HG03108 (cell line): ENCODE measurements at regions not wholly inside any gene's neighbourhood (a gene's known extent, or its start where the extent isn't known, plus 50 kb on each side); places are given as distances from the start of the nearest gene placed in this dataset.
A peak's percentile ranks its signal among the peaks of the same experiment; 100 is the strongest.

Experiments
- ATAC-seq: cut with Tn5 transposase; IDR thresholded peaks from one replicate; pipeline ENCODE4 v1.9.1; 2021; ENCODE audit warnings: moderate library complexity; ENCODE audit not compliant: unreplicated experiment

- peak; percentile 84 for ATAC-seq
Observed at GRCh38 chr9:3732077-3733038, 206.6 kb upstream of the RFX3 start.

- peak; percentile 28 for ATAC-seq
Observed at GRCh38 chr9:3730511-3730922, 204.7 kb upstream of the RFX3 start.

GRCh38 chr9:3721096-3721495 is 195.3 kb upstream of the RFX3 start:
- ATAC-seq: no peak

- no peak for ATAC-seq
Observed at GRCh38 chr9:3719286-3719685, 193.5 kb upstream of the RFX3 start.

- ATAC-seq: no peak
Observed at GRCh38 chr9:3716415-3716814, 190.6 kb upstream of the RFX3 start.

GRCh38 chr9:3708751-3709150 is 182.9 kb upstream of the RFX3 start:
- ATAC-seq: no peak

- ATAC-seq: no peak
Observed at GRCh38 chr9:3704890-3705289, 179.1 kb upstream of the RFX3 start.

- ATAC-seq: no peak
Observed at GRCh38 chr9:3700772-3701171, 175.0 kb upstream of the RFX3 start.

GRCh38 chr9:3699883-3700282 is 174.1 kb upstream of the RFX3 start:
- ATAC-seq: no peak

- ATAC-seq: no peak
Observed at GRCh38 chr9:3698531-3698930, 172.7 kb upstream of the RFX3 start.

- ATAC-seq: no peak
Observed at GRCh38 chr9:3698076-3698475, 172.3 kb upstream of the RFX3 start.

- ATAC-seq: no peak
Observed at GRCh38 chr9:3696368-3696767, 170.6 kb upstream of the RFX3 start.

GRCh38 chr9:3692606-3693005 is 166.8 kb upstream of the RFX3 start:
- no peak for ATAC-seq

- ATAC-seq: no peak
Observed at GRCh38 chr9:3689555-3689954, 163.8 kb upstream of the RFX3 start.

GRCh38 chr9:3687145-3687544 is 161.3 kb upstream of the RFX3 start:
- ATAC-seq: no peak

- no peak for ATAC-seq
Observed at GRCh38 chr9:3682186-3682585, 156.4 kb upstream of the RFX3 start.

GRCh38 chr9:3677541-3677940 is 151.7 kb upstream of the RFX3 start:
- no peak for ATAC-seq

- no peak for ATAC-seq
Observed at GRCh38 chr9:3676766-3677165, 151.0 kb upstream of the RFX3 start.

- no peak for ATAC-seq
Observed at GRCh38 chr9:3675946-3676345, 150.1 kb upstream of the RFX3 start.

GRCh38 chr9:3674561-3674960 is 148.8 kb upstream of the RFX3 start:
- no peak for ATAC-seq

- no peak for ATAC-seq
Observed at GRCh38 chr9:3672399-3672798, 146.6 kb upstream of the RFX3 start.

GRCh38 chr9:3664044-3664443 is 138.2 kb upstream of the RFX3 start:
- no peak for ATAC-seq

GRCh38 chr9:3662671-3663070 is 136.9 kb upstream of the RFX3 start:
- no peak for ATAC-seq
